ENCODE measurements at regions not wholly inside any gene's neighbourhood (a gene's known extent, or its start where the extent isn't known, plus 50 kb on each side); places are given as distances from the start of the nearest gene placed in this dataset.
"Not testable (repeated sequence)": the region's sequence is repeated elsewhere in the genome, so short reads cannot be mapped to it uniquely, and the experiment has no call there.

- H3K27me3 Mint-ChIP-seq (ENCODE audit: unreplicated experiment), result no peaks in the 10 kb centered on the region
- H3K9me3 Mint-ChIP-seq (ENCODE audit: unreplicated experiment), result peaks cover 7% of the 10 kb centered on the region
- TF ChIP-seq, protein P1, sequence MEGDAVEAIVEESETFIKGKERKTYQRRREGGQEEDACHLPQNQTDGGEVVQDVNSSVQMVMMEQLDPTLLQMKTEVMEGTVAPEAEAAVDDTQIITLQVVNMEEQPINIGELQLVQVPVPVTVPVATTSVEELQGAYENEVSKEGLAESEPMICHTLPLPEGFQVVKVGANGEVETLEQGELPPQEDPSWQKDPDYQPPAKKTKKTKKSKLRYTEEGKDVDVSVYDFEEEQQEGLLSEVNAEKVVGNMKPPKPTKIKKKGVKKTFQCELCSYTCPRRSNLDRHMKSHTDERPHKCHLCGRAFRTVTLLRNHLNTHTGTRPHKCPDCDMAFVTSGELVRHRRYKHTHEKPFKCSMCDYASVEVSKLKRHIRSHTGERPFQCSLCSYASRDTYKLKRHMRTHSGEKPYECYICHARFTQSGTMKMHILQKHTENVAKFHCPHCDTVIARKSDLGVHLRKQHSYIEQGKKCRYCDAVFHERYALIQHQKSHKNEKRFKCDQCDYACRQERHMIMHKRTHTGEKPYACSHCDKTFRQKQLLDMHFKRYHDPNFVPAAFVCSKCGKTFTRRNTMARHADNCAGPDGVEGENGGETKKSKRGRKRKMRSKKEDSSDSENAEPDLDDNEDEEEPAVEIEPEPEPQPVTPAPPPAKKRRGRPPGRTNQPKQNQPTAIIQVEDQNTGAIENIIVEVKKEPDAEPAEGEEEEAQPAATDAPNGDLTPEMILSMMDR (IDR thresholded peaks at IDR 0.05; ENCODE audit: unreplicated experiment), result no peak
- H3K4me3 Mint-ChIP-seq (ENCODE audit: unreplicated experiment), result no peak overlapping the region
- no peak for DNase-seq (ENCODE audit: low spot score)
- no peaks in the 10 kb centered on the region for H3K4me1 Mint-ChIP-seq (ENCODE audit: unreplicated experiment)
- H3K36me3 Mint-ChIP-seq (ENCODE audit: low read depth, unreplicated experiment), result peaks cover 10% of the 10 kb centered on the region
- no peak overlapping the region for H3K27ac Mint-ChIP-seq (ENCODE audit: unreplicated experiment)
Measured at GRCh38 chrX:92213786-92214185, 434.6 kb downstream of the PCDH11X start.

DNA sequence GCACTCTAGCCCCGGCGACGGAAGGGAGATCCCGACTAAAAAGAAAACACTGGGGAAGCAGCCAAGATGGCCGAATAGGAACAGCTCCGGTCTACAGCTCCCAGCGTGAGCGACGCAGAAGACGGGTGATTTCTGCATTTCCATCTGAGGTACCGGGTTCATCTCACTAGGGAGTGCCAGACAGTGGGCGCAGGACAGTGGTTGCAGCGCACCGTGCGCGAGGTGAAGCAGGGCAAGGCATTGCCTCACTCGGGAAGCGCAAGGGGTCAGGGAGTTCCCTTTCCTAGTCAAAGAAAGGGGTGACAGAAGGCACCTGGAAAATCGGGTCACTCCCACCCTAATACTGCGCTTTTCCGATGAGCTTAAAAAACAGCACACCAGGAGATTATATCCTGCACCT lies 435.8 kb downstream of the PCDH11X start:
- H3K36me3 Mint-ChIP-seq (ENCODE audit: low read depth, unreplicated experiment), result peaks cover 10% of the 10 kb centered on the region
- not testable (repeated sequence) for H3K9me3 Mint-ChIP-seq (ENCODE audit: unreplicated experiment); DNase-seq (ENCODE audit: low spot score); H3K27ac Mint-ChIP-seq (ENCODE audit: unreplicated experiment); H3K27me3 Mint-ChIP-seq (ENCODE audit: unreplicated experiment); H3K4me3 Mint-ChIP-seq (ENCODE audit: unreplicated experiment); H3K4me1 Mint-ChIP-seq (ENCODE audit: unreplicated experiment)

GRCh38 chrX:92224406-92224805 lies 445.2 kb downstream of the PCDH11X start:
- TF ChIP-seq, protein P1 (IDR thresholded peaks at IDR 0.05; ENCODE audit: unreplicated experiment), result no peak
- Mint-ChIP-seq H3K27ac (ENCODE audit: unreplicated experiment) (no peak overlapping the region), H3K27me3 (ENCODE audit: unreplicated experiment) (no peaks in the 10 kb centered on the region), H3K9me3 (ENCODE audit: unreplicated experiment) (no peaks in the 10 kb centered on the region), H3K4me3 (ENCODE audit: unreplicated experiment) (no peak overlapping the region), H3K36me3 (ENCODE audit: low read depth, unreplicated experiment) (no peaks in the 10 kb centered on the region), H3K4me1 (ENCODE audit: unreplicated experiment) (no peaks in the 10 kb centered on the region)
- no peak for DNase-seq (ENCODE audit: low spot score)

DNA sequence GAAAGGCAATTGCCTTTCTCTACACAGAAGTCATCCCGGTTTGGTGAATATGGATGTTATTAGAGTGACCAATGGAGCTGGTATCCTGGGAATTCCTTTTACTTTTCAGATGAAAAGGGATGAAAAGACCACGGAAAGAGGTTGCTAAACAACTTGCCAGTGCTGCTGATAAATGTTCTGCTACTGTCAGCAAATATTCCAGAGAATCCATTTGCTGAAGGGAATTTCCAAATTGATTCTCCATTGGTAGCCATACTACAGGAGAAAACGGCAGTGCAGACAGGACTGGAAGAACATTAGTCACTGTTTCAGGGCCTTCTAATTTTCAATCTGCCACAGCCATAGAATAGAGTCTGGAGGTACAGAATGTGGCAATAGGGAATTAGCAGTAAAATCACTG lies 451.5 kb downstream of the PCDH11X start:
- Mint-ChIP-seq H3K4me3 (ENCODE audit: unreplicated experiment) (no peak overlapping the region), H3K9me3 (ENCODE audit: unreplicated experiment) (no peaks in the 10 kb centered on the region), H3K4me1 (ENCODE audit: unreplicated experiment) (no peaks in the 10 kb centered on the region), H3K36me3 (ENCODE audit: low read depth, unreplicated experiment) (no peaks in the 10 kb centered on the region), H3K27ac (ENCODE audit: unreplicated experiment) (no peak overlapping the region), H3K27me3 (ENCODE audit: unreplicated experiment) (no peaks in the 10 kb centered on the region)
- TF ChIP-seq, protein P1 (IDR thresholded peaks at IDR 0.05; ENCODE audit: unreplicated experiment), result no peak
- DNase-seq (ENCODE audit: low spot score), result no peak

DNA sequence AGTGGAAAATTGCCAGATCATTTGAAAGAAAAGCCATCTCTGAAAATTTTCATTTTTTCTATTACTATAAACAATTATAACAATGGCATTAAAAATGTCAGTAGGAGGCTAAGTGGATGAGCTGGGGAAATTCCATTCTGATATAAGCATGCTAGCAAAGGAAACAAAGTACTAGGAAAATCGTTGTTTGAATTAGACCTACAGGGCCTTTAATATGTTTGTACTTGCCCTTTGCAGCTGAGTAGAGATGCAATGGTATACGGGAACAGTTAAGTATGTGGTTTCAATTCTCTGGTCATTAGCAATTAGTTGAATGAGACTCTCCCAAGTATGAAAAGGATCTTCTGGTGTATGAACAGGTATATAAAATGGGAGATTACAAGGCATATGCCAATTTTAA lies 452.2 kb downstream of the PCDH11X start:
- H3K4me1 Mint-ChIP-seq (ENCODE audit: unreplicated experiment), result no peaks in the 10 kb centered on the region
- DNase-seq (ENCODE audit: low spot score), result no peak
- TF ChIP-seq, protein P1 (IDR thresholded peaks at IDR 0.05; ENCODE audit: unreplicated experiment), result no peak
- no peaks in the 10 kb centered on the region for H3K27me3 Mint-ChIP-seq (ENCODE audit: unreplicated experiment)
- no peaks in the 10 kb centered on the region for H3K36me3 Mint-ChIP-seq (ENCODE audit: low read depth, unreplicated experiment)
- no peak overlapping the region for H3K4me3 Mint-ChIP-seq (ENCODE audit: unreplicated experiment)
- no peak overlapping the region for H3K27ac Mint-ChIP-seq (ENCODE audit: unreplicated experiment)
- no peaks in the 10 kb centered on the region for H3K9me3 Mint-ChIP-seq (ENCODE audit: unreplicated experiment)

DNA sequence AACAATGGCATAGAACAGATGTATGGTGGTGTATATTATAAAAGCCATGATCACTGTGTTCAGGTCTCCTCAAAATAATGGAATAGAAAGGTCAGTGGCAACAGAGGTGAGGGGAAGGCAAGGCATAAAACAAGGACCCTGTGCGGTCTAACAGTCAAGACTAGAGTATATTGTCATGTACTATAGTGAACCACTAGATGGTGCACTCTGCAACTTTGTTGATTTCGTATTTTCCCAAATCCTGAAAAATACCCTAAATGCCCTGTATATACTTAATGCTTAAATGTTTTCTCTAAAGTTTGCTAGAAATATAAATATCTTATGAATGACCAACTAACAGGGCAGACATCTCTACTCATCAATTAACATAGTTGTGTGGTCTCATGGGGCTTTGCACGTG lies 453.0 kb downstream of the PCDH11X start:
- no peaks in the 10 kb centered on the region for H3K9me3 Mint-ChIP-seq (ENCODE audit: unreplicated experiment)
- no peaks in the 10 kb centered on the region for H3K36me3 Mint-ChIP-seq (ENCODE audit: low read depth, unreplicated experiment)
- no peaks in the 10 kb centered on the region for H3K4me1 Mint-ChIP-seq (ENCODE audit: unreplicated experiment)
- peak; percentile 2 for DNase-seq (ENCODE audit: low spot score)
- H3K27me3 Mint-ChIP-seq (ENCODE audit: unreplicated experiment), result no peaks in the 10 kb centered on the region
- TF ChIP-seq, protein P1 (IDR thresholded peaks at IDR 0.05; ENCODE audit: unreplicated experiment), result peak; percentile 42
- H3K27ac Mint-ChIP-seq (ENCODE audit: unreplicated experiment), result no peak overlapping the region
- no peak overlapping the region for H3K4me3 Mint-ChIP-seq (ENCODE audit: unreplicated experiment)
